GM06990 (cell line): ENCODE measurements at regions not wholly inside any gene's neighbourhood (a gene's known extent, or its start where the extent isn't known, plus 50 kb on each side); places are given as distances from the start of the nearest gene placed in this dataset.

Source experiments
- DNase-seq: peaks from one replicate; pipeline ENCODE4 v3.0.0-alpha.2; 2011; ENCODE audit not compliant: insufficient read length; ENCODE audit errors: extremely low read depth
- H3K27me3 ChIP-seq: replicated peaks from 2 replicates; pipeline ENCODE4 v1.6.0; 2011; ENCODE audit warnings: low read length; ENCODE audit not compliant: control insufficient read depth, insufficient read depth
- H3K36me3 ChIP-seq: 2 replicates; pipeline ENCODE4 v1.5.1; 2011; ENCODE audit warnings: low read length; ENCODE audit not compliant: control insufficient read depth, insufficient read depth
- H3K4me3 ChIP-seq: replicated peaks from 2 replicates; pipeline ENCODE4 v1.5.1; 2011; ENCODE audit warnings: low read depth, mild to moderate bottlenecking, control low read depth, low read length
- CTCF ChIP-seq: IDR thresholded peaks from 2 replicates; pipeline ENCODE4 v1.5.1; 2011; ENCODE audit warnings: low read length, control low read depth, mild to moderate bottlenecking, inconsistent platforms; ENCODE audit not compliant: insufficient read depth, poor library complexity, severe bottlenecking

- no peaks in the 10 kb centered on the region; the same call in 1 of the 2 replicates for H3K27me3 ChIP-seq
These were observed 433.7 kb downstream of the FIGN start for GRCh38 chr2:163302141-163302540.

GRCh38 chr2:163291790-163292189, 444.0 kb downstream of the FIGN start:
- DNase-seq, result no peak
- Histone ChIP-seq H3K4me3 (no peak overlapping the region), H3K27me3 (no peaks in the 10 kb centered on the region), H3K36me3 (no peaks in the 10 kb centered on the region)
- TF ChIP-seq CTCF, result no peak

More at GRCh38 chr2:163302141-163302540, 433.7 kb downstream of the FIGN start:
- no peak for TF ChIP-seq CTCF
- no peaks in the 10 kb centered on the region for H3K36me3 ChIP-seq
- DNase-seq, result no peak
- no peak overlapping the region for H3K4me3 ChIP-seq

DNA sequence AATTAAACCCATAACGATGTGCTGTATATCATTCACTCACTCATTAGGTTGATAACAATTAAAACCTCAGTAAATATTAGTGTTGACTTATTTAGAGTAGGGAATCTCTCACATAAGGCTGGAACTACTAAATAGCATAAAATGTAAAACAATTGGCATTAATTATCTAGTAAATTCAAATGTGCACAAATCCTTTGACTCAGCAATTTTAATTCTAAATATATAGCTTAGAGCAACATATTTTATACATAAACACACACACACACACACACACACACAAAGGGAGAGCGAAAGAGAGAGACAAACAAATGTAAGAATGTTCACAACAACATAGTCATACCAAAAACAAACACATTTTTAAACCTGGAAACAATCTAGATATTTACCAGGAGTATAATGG, 443.1 kb upstream of the KCNH7 start:
- no peaks in the 10 kb centered on the region for H3K36me3 ChIP-seq

DNA sequence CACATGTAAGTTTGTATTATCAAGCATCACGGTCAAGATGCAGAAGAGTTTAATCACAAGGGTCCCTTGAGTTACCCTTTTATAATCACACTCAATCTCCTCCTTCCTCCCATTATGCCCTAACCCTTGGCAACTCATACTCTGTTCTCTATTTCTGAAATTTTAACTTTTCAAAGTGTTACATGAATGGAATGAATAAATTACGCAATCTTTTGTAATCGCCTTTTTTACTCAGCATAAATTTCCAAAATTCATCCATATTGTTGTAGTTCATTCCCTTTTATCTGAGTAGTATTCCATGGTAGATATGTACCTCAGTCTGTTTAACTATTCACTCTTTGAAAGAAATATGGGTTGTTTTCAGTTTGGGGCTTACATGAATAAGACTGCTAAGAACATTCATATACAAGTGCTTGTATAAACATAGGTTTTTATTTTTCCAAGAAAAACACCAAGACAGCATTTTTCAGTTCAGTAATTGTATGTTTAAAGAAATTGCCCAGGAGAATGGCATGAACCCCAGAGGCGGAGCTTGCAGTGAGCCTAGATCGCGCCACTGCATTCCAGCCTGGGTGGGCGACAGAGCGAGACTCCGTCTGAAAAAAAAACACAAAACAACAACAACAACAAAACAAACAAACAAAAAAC, 430.9 kb upstream of the KCNH7 start:
- H3K4me3 ChIP-seq, result no peak overlapping the region
- no peak for DNase-seq
- no peaks in the 10 kb centered on the region for H3K36me3 ChIP-seq
- H3K27me3 ChIP-seq, result no peaks in the 10 kb centered on the region
- TF ChIP-seq CTCF, result no peak

More for the DNA sequence above, 443.1 kb upstream of the KCNH7 start:
- TF ChIP-seq CTCF, result no peak
- no peak for DNase-seq
- no peaks in the 10 kb centered on the region for H3K27me3 ChIP-seq
- no peak overlapping the region for H3K4me3 ChIP-seq

GRCh38 chr2:163266772-163267171, 428.2 kb upstream of the KCNH7 start:
- no peak for DNase-seq
- H3K27me3 ChIP-seq, result no peaks in the 10 kb centered on the region
- no peak for TF ChIP-seq CTCF
- no peak overlapping the region for H3K4me3 ChIP-seq
- no peaks in the 10 kb centered on the region for H3K36me3 ChIP-seq

DNA sequence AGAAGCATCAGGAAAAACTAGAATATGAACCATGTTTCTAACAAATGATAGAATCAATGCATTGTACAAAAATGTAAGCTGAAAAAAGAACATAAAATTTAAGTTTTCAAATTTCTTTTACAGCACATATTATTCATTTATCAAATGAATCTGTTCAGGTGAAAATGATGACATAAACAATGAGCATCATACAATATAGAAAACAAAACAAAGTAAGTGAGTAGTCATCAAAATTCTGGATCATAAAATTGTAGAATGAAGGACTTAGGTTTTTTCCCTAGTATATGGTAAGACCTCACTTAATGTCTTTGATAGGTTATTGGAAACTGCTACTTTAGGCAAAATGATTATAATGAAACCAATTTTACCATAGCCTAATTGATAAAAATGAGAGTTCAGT, 427.0 kb upstream of the KCNH7 start:
- TF ChIP-seq CTCF, result no peak
- Histone ChIP-seq H3K36me3 (no peaks in the 10 kb centered on the region), H3K4me3 (no peak overlapping the region), H3K27me3 (no peaks in the 10 kb centered on the region)
- no peak for DNase-seq
